ENCODE measurements at regions not wholly inside any gene's neighbourhood (a gene's known extent, or its start where the extent isn't known, plus 50 kb on each side); places are given as distances from the start of the nearest gene placed in this dataset.

GRCh38 chr4:108483079-108483478, 137.3 kb upstream of the RPL34 start:
- TF ChIP-seq CTCF (IDR thresholded peaks at IDR 0.05) (no peak), EZH2 (IDR thresholded peaks at IDR 0.05; ENCODE audit: borderline replicate concordance, insufficient read depth, low read depth, low read length, poor library complexity, severe bottlenecking) (no peak)

Data from B cell (primary cell).